HG03066 (cell line): ENCODE measurements at regions not wholly inside any gene's neighbourhood (a gene's known extent, or its start where the extent isn't known, plus 50 kb on each side); places are given as distances from the start of the nearest gene placed in this dataset.
"Not testable (repeated sequence)": the region's sequence is repeated elsewhere in the genome, so short reads cannot be mapped to it uniquely, and the experiment has no call there.

Experiments used
- ATAC-seq: cut with Tn5 transposase; IDR thresholded peaks from one replicate; pipeline ENCODE4 v1.9.1; 2021; ENCODE audit warnings: low read depth; ENCODE audit not compliant: unreplicated experiment

DNA sequence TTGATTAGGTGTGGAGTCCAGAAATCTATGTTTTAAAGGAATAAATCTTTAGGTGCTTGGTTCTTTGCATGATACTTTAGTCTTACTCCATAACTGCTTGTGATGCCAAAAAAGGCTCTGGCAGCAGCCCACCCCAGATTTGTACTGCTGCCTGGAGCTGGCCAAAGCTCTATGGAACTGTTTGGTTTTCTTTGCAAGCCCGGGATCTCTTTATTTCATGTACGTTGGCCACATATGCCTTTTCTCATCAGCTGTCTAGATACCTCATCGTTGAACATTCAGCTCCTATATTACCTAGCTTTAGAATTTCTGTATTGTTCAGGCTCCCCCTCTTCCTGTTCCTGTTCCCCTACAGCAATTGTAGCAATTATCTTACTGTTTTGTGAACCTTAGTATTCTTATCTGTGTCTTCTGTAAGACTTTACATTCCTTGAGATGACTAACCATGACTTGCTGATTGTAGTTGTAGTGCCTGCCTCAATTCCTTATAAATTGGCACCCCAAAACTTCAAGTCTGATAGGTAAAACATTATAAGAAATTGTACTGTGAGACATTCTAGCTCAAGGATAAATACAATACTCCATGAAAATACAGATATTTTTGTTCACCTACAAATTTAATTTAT, 199.4 kb upstream of the GPRIN3 start:
- ATAC-seq: no peak

DNA sequence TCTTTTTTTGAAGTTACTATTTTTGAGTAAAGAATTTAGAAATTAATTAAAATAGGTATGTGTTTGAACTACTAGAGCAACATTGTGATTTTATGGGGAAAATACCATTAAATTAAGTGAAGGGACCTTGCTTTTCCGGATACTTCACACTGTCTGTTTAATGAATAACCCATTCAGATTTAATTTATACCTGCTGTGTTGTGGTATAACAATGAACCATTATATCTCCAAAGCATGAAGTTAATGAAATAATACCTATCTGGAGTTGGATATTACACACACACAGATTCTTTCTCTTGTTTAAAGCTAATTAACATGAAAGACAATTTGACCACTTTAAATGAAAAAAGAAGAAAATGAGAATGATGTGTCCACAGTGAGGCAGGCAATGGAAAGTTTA, 195.0 kb upstream of the GPRIN3 start:
- ATAC-seq: no peak

DNA sequence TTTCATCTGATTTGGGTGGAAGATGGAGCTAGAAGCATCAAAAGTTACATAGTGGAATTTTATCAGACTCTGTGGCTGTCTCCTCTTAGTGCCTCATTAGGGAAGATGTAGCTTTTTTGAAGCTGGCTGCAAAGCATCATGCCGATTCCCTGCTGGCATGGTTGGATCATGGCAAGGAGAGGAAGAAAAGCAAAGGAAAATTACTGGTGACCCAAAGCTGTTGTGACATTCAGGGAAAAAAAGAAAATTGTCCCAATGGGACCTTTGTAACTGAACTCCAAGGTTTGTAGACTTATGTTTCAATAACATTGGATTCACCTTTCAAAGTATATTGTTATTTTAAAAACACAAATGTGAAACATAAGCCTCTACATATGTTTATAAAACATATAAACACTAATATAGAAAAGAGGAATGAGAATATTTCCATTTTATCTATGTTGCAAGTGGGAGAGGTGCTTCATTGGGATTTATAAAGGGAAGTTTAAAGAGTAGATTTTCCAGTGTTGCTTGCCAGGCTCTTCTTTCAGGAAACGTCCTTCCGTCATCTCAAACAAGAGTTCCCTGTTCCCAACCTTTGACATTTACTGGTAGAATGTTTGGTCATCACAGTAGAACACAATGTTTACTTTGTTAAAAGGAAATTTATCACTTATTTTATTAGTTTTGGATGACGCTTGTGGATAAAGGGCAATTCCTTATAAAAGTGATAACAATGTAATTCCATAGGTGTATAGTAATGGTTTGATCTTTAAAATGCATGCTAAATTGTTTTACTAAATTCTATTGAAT, 190.1 kb upstream of the GPRIN3 start:
- ATAC-seq: no peak

DNA sequence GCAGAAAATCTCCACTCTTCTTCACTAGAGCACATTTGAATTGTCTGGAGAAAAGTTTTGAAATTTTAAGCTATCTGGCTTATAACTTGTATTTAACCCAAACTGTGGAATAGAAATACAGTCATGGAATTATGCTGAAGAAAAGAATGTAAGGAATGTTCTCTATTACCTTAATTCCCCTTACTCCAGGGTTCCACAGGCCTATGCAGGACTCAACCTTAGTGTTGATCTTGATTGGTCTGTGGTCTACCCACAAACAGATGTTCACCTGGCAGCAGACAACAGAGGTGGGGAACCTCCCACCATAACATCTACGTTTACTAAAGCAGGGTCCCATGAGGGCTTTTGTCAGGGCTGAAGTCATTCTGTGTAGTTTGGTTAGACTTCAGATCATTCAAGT, 189.3 kb upstream of the GPRIN3 start:
- ATAC-seq: no peak

DNA sequence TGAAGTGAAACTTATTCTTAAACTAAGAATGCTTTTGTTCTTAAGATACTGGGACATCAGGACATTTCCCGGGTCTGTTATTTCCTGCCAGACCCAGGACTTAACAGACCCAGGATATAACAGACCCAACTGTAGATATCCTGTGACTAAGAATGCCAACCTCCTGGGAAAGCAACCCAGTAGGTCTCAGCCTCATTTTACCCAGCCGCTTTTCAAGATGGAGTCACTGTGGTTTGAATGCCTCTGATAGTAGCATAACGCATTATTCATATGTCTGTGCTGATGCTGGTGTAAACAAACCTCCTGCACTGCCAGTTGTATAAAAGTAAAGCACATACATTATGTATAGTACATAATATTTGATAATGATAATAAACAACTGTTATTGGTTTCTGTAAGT, 185.8 kb upstream of the GPRIN3 start:
- no peak for ATAC-seq

DNA sequence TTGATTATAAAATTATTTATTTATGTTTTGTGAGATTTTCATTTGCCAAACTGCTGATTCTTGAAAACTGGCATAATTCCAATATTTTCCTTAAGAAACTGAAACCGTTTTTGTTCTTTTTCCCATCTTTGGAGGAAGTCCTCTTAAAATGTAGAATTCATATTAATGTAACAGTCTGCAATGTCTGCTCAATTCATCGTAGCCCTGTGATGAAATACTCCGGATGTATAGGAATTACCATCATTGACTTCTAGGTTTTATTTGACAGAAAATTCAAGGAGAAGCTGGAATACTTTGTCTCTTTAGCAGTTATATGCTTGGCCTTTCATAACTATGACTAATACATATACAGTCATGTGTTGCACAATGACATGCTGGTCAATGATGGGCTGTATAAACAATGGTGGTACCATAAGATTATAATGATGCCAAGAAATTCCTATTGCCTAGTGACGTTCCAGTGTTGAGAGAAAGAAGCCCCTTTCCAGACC, 185.0 kb upstream of the GPRIN3 start:
- no peak for ATAC-seq

DNA sequence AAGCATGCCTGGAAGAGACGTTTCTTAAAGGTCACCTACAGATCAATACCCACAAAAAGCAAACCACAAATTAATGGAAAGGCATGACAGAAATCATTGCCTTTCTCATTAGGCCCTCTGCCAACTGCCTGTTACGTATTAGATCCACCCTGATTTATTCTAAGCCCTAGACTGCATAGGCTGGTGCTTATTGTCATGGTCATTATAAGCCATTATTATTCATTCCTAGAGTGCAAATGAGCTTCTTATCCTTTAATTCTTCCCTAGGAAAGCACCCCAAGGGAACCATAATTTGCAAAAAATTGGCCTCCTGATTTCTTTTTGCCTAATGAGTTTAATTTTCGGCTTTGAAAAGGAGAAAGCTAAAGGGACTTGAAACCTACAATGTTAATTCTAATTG, 184.2 kb upstream of the GPRIN3 start:
- no peak for ATAC-seq

DNA sequence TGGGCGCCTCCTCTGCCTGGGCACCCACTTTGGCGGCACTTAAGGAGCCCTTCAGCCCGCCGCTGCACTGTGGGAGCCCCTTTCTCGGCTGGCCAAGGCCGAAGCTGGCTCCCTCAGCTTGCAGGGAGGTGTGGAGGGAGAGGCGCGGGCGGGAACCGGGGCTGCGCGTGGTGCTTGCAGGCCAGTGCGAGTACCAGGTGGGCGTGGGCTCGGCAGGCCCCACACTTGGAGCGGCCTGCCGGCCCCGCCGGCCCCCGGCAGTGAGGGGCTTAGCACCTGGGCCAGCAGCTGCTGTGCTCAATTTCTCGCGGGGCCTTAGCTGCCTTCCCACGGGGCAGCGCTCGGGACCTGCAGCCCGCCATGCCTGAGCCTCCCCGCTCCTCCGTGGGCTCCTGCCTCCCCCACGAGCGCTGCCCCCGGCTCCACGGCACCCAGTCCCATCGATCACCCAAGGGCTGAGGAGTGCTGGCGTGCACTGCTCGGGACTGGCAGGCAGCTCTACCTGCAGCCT, 182.4 kb upstream of the GPRIN3 start:
- not testable (repeated sequence) for ATAC-seq

DNA sequence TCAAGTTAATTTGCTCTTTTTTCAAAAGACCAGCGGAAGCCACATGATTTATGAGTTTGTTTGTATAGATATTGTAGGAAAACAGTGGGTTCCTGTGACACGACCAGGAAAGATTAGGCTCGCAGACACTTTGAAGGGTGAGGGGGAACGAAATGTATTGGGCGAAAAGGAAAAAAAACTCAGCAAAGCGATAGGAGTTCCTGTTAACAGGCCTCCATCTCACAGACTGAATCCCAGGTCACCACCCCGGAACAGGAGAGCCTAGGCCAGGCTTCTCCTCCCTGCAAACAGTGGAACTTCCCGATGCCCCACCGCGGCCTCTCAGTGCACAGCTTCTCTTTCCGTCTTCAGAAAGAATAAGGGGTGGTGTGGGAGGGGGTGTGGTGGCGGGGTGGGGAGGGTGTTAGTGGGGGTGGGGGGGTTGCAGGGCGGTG, 181.8 kb upstream of the GPRIN3 start:
- no peak for ATAC-seq

DNA sequence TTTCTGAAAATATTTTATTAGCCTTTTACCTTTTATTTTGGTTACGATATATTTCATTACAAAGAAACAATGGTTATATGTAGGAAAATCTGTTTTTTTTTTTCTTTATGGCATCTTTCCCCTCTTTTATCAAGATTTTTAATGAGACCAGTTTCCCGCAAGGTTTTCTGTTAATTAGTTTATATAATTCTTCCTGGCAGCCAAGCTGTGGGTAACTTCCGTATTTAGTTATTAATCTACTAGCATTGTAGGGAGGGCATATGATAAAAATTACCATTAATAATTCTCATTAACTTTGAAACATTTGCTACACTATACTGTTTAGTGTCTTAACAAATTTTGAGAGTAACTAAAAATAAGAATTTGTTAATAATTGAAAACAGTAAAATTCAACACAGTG, 181.1 kb upstream of the GPRIN3 start:
- ATAC-seq: no peak

DNA sequence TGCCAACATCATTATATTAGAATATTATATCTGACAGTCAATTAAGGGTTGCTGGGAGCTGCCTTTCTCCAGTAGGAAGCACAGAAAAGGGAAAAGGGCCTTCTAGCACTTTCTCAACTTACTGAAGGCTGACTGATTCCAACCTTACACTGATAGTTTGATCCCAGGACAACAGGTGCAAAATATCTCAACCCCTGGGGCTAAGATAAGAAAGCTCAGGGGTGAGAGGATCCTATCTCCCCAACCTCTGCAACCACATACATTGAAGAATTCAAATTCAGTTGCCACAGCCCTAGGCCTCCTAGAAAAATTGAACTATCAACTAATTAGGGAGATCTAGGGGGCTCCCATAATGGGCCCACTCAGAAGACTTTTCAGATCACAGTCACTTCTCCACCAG, 179.1 kb upstream of the GPRIN3 start:
- no peak for ATAC-seq

DNA sequence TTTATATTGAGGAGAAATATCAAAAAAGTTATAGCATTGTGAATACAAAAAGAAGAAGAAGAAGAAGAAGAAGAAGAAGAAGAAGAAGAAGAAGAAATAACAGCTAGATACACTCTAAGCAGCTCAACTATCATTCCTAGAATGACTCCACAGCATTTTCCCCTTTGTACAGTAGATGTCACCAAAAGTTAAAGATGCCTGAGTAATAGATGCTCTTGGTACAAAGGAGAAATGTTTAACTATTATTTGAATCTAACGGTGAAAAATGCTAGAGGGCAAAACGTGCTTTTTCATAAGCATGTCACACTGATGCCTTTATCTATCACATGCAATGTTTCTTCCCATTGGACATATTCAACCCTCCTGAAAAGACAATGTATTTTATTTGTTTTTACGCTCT, 178.4 kb upstream of the GPRIN3 start:
- ATAC-seq: no peak

DNA sequence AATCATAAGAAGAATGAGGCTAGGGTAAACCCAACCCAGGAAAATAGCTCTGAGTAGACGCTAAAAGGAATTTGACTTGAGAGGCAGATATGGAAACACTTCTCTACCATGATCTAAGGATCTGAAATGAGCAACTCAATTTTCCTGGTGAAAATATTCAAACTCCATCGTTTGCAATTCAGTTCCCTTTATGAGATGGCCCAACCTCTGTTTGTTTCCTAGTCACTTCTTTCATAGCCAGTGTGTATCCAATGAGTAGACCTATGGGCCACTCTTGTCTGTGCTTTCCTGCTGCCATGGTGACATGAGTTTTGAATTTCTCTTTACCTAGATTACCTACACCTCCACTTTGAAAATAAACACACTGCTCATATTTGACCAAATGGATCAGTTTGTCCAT, 176.2 kb upstream of the GPRIN3 start:
- ATAC-seq: no peak

DNA sequence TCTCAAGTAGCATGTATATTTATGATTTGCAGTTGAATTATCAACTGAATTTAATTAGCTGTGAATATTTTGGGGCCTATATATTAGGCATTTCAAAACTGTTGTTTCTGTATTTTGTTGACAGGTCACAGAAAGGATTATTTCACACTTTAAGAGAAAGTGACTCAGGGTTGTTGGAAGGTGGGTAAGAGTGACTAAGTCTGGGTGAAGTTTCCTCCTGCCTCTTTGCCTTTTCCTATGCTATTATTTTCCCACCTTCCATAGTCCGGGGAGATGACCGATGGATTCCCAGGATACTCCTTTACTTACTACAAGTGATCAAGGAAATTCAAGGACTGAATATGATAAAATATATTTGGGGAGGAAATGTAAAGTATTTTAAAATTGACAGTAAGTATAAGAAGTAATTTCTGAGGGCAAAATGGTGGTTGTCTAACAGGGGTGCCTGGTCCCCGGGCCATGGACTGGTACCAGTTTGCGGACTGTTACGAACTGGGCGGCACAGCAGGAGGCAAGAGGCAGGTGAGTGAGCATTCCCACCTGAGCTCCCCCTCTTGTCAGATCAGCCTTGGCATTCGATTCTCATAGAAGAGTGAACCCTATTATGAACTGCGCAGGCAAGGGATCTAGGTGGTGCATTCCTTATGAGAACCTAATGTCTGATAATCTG, 175.5 kb upstream of the GPRIN3 start:
- no peak for ATAC-seq

DNA sequence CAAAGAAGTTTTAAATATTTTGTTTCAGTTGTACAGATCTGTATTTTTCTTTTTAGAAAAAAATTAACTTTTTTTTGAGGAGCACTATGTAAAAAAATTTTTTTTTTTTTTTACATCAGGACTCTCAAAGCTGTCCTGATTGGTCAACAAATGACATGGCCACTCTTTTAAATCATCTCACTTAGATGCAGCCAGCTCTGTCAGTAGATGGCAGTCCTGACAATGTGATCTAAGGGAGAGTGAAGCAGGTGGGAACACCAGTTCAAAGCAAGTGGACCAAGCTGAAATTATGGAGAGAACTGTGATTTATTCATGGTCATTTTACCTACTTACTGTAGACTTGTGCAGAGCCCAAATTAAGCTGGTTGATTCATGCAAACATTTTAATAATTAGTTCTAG, 174.7 kb upstream of the GPRIN3 start:
- no peak for ATAC-seq

DNA sequence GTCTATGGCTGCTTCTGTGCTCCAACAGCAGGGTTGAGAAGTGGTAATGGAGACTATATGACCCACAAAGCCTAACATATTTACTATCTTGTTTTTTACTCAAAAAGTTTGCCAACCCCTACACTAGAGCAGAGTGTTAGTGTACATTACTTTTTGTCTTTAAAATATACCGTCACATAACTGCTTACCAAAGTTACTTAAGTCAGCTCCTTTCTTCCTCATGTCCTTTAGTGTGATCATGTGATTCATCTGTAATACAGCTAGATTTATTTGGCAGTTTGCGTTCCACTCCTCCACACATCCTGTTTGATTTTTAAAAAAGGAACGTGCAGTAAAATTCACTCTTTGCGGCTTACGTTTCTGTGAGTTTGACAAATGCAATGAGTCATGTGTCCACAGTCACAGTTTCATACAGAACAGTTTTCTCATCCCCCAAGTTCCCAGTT, 162.4 kb upstream of the GPRIN3 start:
- peak; percentile 83 for ATAC-seq

DNA sequence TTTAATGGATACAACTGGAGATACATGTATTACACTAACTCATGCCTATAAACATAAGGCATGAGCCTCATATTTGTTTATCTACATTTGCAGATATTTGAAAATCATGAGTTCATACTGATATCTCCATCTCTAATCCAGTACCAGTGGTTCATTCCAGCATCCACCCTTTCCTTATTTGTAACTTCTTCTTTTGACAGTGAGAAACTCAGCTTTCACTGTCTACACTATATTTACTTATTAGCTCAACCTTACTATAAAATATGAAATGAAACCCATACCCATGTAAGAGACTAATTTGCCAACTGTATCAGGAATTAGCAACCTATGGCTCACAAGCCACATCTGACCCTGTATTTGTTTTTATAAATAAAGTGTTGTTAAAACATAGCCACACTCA, 161.9 kb upstream of the GPRIN3 start:
- no peak for ATAC-seq

DNA sequence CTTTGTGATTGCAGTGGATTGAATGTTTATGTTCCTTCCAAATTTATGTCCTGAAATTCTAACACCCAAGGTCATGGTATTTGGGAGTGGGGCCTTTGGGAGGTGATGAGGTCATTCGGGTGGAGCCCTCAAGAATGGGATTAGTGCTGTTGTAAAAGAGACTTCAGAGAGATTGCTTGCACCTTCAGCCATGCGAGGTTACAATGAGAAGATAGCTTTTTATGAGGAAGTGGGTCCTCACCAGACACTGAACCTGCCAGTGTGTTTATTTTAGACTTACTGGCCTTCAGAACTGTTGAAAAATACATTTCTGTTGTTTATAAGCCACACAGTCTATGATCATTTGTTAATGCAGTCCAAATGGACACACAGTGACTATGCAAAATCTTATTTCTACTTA, 161.0 kb upstream of the GPRIN3 start:
- ATAC-seq: no peak

DNA sequence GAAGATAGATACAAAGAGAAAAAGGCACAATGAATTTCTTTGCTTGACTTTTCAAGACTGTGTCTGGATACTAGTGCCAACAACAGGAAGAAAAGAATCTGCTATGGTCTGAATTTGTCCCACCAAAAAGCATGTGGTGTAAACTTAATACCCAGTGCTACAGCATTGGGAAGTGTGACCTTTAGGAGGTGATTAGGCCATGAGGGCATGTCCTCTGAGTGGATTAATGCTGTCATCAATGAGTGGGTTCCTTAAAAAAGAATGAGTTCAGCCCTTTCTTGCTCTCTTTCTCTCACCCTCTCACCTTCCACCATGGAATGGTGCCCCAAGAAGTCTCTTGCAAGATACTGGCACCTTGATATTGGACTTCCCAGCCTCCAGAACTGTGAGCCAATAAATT, 155.7 kb upstream of the GPRIN3 start:
- no peak for ATAC-seq

DNA sequence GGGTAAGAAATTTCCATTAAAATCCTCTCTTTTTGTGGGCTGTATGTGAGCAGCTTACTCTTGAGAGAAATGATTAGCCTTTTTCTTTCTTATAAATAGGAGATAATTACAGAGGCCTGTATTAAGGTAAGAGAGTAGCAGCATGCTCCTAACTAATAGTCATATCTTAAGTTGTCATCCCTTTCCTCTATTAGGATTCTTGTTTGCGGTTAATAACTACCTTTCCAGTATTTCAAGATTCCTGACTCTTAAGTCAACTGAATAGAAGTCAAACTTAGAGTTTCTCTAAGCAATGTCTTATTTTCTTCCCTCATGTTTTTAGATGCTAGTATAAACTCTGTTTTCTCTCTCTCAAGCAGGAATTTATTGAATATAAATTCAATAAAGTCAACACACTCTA, 139.9 kb upstream of the GPRIN3 start:
- ATAC-seq: no peak

DNA sequence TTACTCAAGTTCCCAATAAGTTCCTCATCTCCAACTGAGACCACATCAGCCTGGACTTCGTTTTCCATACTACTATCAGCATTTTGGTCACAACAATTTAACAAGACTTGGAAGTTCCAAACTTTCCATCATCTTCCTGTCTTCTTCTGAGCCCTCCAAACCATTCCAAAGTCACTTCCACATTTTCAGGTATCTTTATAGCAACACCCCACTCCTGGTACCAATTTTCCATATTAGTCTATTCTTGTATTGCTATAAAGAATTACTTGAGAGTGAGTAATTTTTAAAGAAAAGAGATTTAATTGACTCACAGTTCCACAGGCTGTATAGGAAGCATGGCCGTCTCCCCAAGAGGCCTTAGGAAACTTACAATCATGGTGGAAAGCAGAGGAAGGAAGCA, 138.6 kb upstream of the GPRIN3 start:
- no peak for ATAC-seq
